ENCODE measurements at regions not wholly inside any gene's neighbourhood (a gene's known extent, or its start where the extent isn't known, plus 50 kb on each side); places are given as distances from the start of the nearest gene placed in this dataset.
A peak's percentile ranks its signal among the peaks of the same experiment; 100 is the strongest.

DNA sequence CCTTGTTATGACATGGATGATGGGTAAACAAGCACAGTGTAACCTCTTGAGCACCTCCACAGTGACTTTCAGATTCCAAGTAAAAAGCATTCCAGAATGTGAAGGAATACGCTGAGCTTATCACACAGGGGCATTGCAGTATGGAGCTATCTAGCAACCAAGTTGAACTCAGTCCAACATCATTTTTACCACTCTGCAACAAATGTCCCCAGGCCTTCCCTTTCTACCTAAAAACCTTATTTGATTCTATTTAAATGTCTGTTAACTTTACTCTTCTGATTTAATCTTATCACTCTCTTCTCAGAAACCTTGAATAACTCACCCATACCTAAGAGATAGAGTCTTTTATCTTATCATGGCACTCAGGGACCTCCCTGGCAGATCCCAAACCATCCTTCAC, 195.8 kb upstream of the CDYL start:
- intact Hi-C loops (cut with micrococcal nuclease; ENCODE audit: unreplicated experiment) (no loop called here), in situ Hi-C loops (cut with HindIII; ENCODE audit: low pct_unique_long_range_greater_than_20kb, low sequenced_read_pairs) (no loop called here)
- ATAC-seq, result no peak
- ChIA-PET CTCF (no interaction called here), POLR2A (no interaction called here)
- no TSS peak for BruUV-seq (replicated peaks)
- Histone ChIP-seq H3K36me3 (ENCODE audit: control insufficient read depth, insufficient read depth, low read length) (no peaks in the 10 kb centered on the region), H3K4me3 (ENCODE audit: low read depth in 2 of 2, low read length in 2 of 2) (no peak overlapping the region), H3K27me3 (ENCODE audit: control insufficient read depth, insufficient read depth, low read length) (no peaks in the 10 kb centered on the region), H3K9me3 (ENCODE audit: control insufficient read depth, insufficient read depth, low read depth, low read length) (no peaks in the 10 kb centered on the region), H3K27ac (ENCODE audit: low read length) (no peak overlapping the region), H3K4me1 (ENCODE audit: control insufficient read depth, insufficient read depth, low read length) (no peaks in the 10 kb centered on the region)
- TF ChIP-seq, protein P1, sequence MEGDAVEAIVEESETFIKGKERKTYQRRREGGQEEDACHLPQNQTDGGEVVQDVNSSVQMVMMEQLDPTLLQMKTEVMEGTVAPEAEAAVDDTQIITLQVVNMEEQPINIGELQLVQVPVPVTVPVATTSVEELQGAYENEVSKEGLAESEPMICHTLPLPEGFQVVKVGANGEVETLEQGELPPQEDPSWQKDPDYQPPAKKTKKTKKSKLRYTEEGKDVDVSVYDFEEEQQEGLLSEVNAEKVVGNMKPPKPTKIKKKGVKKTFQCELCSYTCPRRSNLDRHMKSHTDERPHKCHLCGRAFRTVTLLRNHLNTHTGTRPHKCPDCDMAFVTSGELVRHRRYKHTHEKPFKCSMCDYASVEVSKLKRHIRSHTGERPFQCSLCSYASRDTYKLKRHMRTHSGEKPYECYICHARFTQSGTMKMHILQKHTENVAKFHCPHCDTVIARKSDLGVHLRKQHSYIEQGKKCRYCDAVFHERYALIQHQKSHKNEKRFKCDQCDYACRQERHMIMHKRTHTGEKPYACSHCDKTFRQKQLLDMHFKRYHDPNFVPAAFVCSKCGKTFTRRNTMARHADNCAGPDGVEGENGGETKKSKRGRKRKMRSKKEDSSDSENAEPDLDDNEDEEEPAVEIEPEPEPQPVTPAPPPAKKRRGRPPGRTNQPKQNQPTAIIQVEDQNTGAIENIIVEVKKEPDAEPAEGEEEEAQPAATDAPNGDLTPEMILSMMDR (IDR thresholded peaks at IDR 0.05), result no peak
- TF ChIP-seq SIN3A (IDR thresholded peaks at IDR 0.05; ENCODE audit: borderline replicate concordance, insufficient read depth, low read depth, low read length), result no peak
- TF ChIP-seq, protein P2, sequence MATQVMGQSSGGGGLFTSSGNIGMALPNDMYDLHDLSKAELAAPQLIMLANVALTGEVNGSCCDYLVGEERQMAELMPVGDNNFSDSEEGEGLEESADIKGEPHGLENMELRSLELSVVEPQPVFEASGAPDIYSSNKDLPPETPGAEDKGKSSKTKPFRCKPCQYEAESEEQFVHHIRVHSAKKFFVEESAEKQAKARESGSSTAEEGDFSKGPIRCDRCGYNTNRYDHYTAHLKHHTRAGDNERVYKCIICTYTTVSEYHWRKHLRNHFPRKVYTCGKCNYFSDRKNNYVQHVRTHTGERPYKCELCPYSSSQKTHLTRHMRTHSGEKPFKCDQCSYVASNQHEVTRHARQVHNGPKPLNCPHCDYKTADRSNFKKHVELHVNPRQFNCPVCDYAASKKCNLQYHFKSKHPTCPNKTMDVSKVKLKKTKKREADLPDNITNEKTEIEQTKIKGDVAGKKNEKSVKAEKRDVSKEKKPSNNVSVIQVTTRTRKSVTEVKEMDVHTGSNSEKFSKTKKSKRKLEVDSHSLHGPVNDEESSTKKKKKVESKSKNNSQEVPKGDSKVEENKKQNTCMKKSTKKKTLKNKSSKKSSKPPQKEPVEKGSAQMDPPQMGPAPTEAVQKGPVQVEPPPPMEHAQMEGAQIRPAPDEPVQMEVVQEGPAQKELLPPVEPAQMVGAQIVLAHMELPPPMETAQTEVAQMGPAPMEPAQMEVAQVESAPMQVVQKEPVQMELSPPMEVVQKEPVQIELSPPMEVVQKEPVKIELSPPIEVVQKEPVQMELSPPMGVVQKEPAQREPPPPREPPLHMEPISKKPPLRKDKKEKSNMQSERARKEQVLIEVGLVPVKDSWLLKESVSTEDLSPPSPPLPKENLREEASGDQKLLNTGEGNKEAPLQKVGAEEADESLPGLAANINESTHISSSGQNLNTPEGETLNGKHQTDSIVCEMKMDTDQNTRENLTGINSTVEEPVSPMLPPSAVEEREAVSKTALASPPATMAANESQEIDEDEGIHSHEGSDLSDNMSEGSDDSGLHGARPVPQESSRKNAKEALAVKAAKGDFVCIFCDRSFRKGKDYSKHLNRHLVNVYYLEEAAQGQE (IDR thresholded peaks at IDR 0.05; ENCODE audit: insufficient read depth in 1 of 2, low read depth in 2 of 2, low read length in 1 of 2), result no peak
- TF ChIP-seq POLR2AphosphoS5 (IDR thresholded peaks at IDR 0.05; ENCODE audit: low read depth, low read length), result no peak
- no peak for TF ChIP-seq TCF7L2 (IDR thresholded peaks at IDR 0.05; ENCODE audit: low read depth, low read length)
- no peak for DNase-seq (ENCODE audit: low read depth, low spot score)

DNA sequence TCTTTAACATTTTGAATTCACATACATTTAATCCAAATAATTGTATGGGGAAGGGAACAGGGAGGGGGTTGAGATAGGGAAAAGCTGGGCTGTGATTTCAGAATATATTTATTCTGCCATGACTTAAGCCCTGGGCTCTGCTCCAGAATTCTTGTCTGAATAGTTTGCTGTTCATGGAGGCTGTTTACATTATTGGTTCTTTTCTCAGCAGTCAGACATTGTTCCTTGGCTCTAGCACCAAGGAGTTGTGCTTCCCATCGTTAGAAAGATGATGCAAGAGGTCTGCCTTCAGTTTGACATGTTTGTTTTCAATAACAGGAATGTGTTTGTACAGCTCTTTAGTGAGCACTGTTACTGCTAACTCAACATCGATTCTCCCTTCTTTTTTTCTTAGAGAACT, 198.8 kb upstream of the CDYL start:
- TF ChIP-seq TCF7L2 (IDR thresholded peaks at IDR 0.05; ENCODE audit: low read depth, low read length), result no peak
- TF ChIP-seq POLR2AphosphoS5 (IDR thresholded peaks at IDR 0.05; ENCODE audit: low read depth, low read length), result no peak
- TF ChIP-seq, protein P1 (IDR thresholded peaks at IDR 0.05), result no peak
- TF ChIP-seq SIN3A (IDR thresholded peaks at IDR 0.05; ENCODE audit: borderline replicate concordance, insufficient read depth, low read depth, low read length), result no peak
- TF ChIP-seq, protein P2 (IDR thresholded peaks at IDR 0.05; ENCODE audit: insufficient read depth in 1 of 2, low read depth in 2 of 2, low read length in 1 of 2), result no peak
- CTCF ChIA-PET, result no interaction called here
- H3K27ac ChIP-seq (ENCODE audit: low read length), result no peak overlapping the region

More for the DNA sequence above, 198.8 kb upstream of the CDYL start:
- Histone ChIP-seq H3K27me3 (ENCODE audit: control insufficient read depth, insufficient read depth, low read length) (no peaks in the 10 kb centered on the region), H3K9me3 (ENCODE audit: control insufficient read depth, insufficient read depth, low read depth, low read length) (no peaks in the 10 kb centered on the region), H3K36me3 (ENCODE audit: control insufficient read depth, insufficient read depth, low read length) (no peaks in the 10 kb centered on the region), H3K4me3 (ENCODE audit: low read depth in 2 of 2, low read length in 2 of 2) (no peak overlapping the region), H3K4me1 (ENCODE audit: control insufficient read depth, insufficient read depth, low read length) (no peaks in the 10 kb centered on the region)
- in situ Hi-C loops (cut with HindIII; ENCODE audit: low pct_unique_long_range_greater_than_20kb, low sequenced_read_pairs), result no loop called here
- peak; percentile 47 for DNase-seq (ENCODE audit: low read depth, low spot score)
- POLR2A ChIA-PET, result no interaction called here
- BruUV-seq (replicated peaks), result no TSS peak
- no peak for ATAC-seq
- intact Hi-C loops (cut with micrococcal nuclease; ENCODE audit: unreplicated experiment), result no loop called here

All from Panc1 (cell line).